HL-60 (cell line): ENCODE measurements at regions not wholly inside any gene's neighbourhood (a gene's known extent, or its start where the extent isn't known, plus 50 kb on each side); places are given as distances from the start of the nearest gene placed in this dataset.

ENCODE experiments used
- GABPA ChIP-seq: IDR thresholded peaks from 2 replicates; pipeline ENCODE4 v1.6.1; 2012; ENCODE audit warnings: low read depth
- TF ChIP-seq, protein P1 (sequence below): IDR thresholded peaks from 2 replicates; pipeline ENCODE4 v1.6.1; 2012; ENCODE audit warnings: low read depth; ENCODE audit not compliant: insufficient replicate concordance
- TF ChIP-seq, protein P2 (sequence below): IDR thresholded peaks from one replicate; pipeline ENCODE4 v1.5.1; 2011; ENCODE audit warnings: low read length, control low read depth, inconsistent platforms; ENCODE audit not compliant: insufficient read depth

DNA sequence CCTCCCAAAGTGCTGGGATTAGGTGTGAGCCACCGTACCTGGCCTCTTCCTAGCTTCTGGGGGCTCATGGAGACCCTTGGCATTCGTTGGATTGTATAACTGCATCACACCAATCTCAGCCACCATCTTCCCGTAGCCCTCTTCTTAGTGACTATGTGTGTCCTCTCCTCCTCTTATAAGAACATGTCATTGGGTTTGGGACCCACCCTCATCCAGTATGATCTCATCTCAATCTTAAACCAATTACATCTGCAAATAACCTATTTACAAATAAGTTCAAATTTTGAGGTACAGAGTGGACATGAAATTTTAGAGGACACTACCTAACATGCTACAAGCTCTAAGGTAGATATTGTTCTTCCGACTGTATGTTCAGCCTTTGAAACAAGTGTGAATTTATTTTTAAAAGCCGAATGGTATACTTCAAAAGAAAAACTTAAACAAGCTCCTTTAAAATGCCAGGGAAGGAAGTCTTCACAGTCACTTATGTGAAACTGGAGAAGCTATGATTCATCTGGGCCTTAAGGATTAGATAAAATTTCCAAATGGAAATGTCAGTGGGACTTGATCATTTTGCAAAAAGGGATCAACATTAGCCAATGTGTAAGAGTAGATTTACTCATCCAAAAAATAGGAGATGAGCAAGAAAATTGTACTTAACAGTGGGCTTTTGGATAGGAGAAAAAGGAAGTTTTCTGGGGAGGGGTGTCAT is 225.7 kb downstream of the MEX3B start:
- TF ChIP-seq, protein P1, sequence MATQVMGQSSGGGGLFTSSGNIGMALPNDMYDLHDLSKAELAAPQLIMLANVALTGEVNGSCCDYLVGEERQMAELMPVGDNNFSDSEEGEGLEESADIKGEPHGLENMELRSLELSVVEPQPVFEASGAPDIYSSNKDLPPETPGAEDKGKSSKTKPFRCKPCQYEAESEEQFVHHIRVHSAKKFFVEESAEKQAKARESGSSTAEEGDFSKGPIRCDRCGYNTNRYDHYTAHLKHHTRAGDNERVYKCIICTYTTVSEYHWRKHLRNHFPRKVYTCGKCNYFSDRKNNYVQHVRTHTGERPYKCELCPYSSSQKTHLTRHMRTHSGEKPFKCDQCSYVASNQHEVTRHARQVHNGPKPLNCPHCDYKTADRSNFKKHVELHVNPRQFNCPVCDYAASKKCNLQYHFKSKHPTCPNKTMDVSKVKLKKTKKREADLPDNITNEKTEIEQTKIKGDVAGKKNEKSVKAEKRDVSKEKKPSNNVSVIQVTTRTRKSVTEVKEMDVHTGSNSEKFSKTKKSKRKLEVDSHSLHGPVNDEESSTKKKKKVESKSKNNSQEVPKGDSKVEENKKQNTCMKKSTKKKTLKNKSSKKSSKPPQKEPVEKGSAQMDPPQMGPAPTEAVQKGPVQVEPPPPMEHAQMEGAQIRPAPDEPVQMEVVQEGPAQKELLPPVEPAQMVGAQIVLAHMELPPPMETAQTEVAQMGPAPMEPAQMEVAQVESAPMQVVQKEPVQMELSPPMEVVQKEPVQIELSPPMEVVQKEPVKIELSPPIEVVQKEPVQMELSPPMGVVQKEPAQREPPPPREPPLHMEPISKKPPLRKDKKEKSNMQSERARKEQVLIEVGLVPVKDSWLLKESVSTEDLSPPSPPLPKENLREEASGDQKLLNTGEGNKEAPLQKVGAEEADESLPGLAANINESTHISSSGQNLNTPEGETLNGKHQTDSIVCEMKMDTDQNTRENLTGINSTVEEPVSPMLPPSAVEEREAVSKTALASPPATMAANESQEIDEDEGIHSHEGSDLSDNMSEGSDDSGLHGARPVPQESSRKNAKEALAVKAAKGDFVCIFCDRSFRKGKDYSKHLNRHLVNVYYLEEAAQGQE = no peak
- TF ChIP-seq, protein P2, sequence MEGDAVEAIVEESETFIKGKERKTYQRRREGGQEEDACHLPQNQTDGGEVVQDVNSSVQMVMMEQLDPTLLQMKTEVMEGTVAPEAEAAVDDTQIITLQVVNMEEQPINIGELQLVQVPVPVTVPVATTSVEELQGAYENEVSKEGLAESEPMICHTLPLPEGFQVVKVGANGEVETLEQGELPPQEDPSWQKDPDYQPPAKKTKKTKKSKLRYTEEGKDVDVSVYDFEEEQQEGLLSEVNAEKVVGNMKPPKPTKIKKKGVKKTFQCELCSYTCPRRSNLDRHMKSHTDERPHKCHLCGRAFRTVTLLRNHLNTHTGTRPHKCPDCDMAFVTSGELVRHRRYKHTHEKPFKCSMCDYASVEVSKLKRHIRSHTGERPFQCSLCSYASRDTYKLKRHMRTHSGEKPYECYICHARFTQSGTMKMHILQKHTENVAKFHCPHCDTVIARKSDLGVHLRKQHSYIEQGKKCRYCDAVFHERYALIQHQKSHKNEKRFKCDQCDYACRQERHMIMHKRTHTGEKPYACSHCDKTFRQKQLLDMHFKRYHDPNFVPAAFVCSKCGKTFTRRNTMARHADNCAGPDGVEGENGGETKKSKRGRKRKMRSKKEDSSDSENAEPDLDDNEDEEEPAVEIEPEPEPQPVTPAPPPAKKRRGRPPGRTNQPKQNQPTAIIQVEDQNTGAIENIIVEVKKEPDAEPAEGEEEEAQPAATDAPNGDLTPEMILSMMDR = no peak
- TF ChIP-seq GABPA = no peak
